HepG2 (cell line): ENCODE measurements at regions not wholly inside any gene's neighbourhood (a gene's known extent, or its start where the extent isn't known, plus 50 kb on each side); places are given as distances from the start of the nearest gene placed in this dataset.
A peak's percentile ranks its signal among the peaks of the same experiment; 100 is the strongest.

Experiments
- ATAC-seq: fragments of 200-7000 bp; cut with Tn5 transposase; 3 replicates; pipeline ENCODE4 v1.9.1; 2020; ENCODE audit warnings: mild to moderate bottlenecking, moderate library complexity
- BruUV-seq: library from RNA; stranded (reverse); fragments of 400-500 nt; replicated peaks from 2 replicates; lab custom pipeline; 2021; lab: Mats Ljungman, UMichigan
- CTCF ChIA-PET: fragments of 300-600 bp; formaldehyde crosslinking; extraction: SDS; loops from one replicate; lab custom pipeline; 2021; ENCODE audit warnings: low total read pairs, inconsistent platforms, low intra/inter-chr PET ratio; lab: Yijun Ruan, JAX
- POLR2A ChIA-PET: fragments of 350-600 bp; sonication (Branson Sonifier 250); formaldehyde crosslinking; loops from one replicate; lab custom pipeline; 2020; ENCODE audit warnings: antibody characterized with exemption, inconsistent platforms; lab: Yijun Ruan, JAX
- DNase-seq: peaks from one replicate; pipeline ENCODE4 v3.0.0-alpha.2; 2015; ENCODE audit warnings: low spot score
- FAIRE-seq: peaks from 3 replicates; lab custom pipeline; 2011; peaks lifted over from hg19 to GRCh38; lab: Jason Lieb, UNC
- H2AFZ ChIP-seq: one replicate; pipeline ENCODE4 v1.6.1; 2011; ENCODE audit warnings: low read length, inconsistent platforms
- H3K27ac ChIP-seq: fragments of 300-600 bp; 3 replicates; pipeline ENCODE4 v1.8.0; 2011; ENCODE audit warnings: mixed run types, mild to moderate bottlenecking, mixed read lengths, low read length, inconsistent platforms; ENCODE audit not compliant: insufficient read depth; ENCODE audit errors: extremely low read length
- H3K27me3 ChIP-seq, 2 experiments: fragments of 200-600 bp in 1 of 2; 2 replicates in 1 of 2; 3 replicates in 1 of 2; pipeline versions ENCODE4 v1.6.0 to v1.8.0; 2011; ENCODE audit warnings: low read length in 2 of 2, mild to moderate bottlenecking in 2 of 2, moderate library complexity in 2 of 2, inconsistent platforms in 1 of 2; ENCODE audit not compliant: insufficient read depth in 2 of 2, control insufficient read depth in 1 of 2
- H3K36me3 ChIP-seq, 2 experiments: fragments of 200-600 bp in 1 of 2; replicated peaks in 1 of 2; 2 replicates in 1 of 2; 3 replicates in 1 of 2; pipeline versions ENCODE4 v1.5.1 to v1.8.0; 2011; ENCODE audit warnings: low read length in 2 of 2, inconsistent platforms in 1 of 2; ENCODE audit not compliant: insufficient read depth in 2 of 2, control insufficient read depth in 1 of 2
- H3K4me1 ChIP-seq: 2 replicates; pipeline ENCODE4 v1.5.1; 2012; ENCODE audit warnings: low read length, inconsistent platforms; ENCODE audit not compliant: insufficient read depth
- H3K4me2 ChIP-seq: 2 replicates; pipeline ENCODE4 v1.6.0; 2011; ENCODE audit warnings: low read depth, low read length, inconsistent platforms
- H3K4me3 ChIP-seq, 3 experiments: fragments of 200-600 bp in 1 of 3; sonication (generic), shearing (Covaris generic) in 1 of 3; replicated peaks in 1 of 3; 2 replicates each; pipeline ENCODE4 v1.5.1; 2011 to 2016; ENCODE audit warnings: low read length in 3 of 3, inconsistent platforms in 2 of 3, low read depth in 2 of 3, mild to moderate bottlenecking in 2 of 3, control low read depth in 1 of 3, mixed read lengths in 1 of 3; ENCODE audit not compliant: insufficient read depth in 1 of 3
- H3K79me2 ChIP-seq: one replicate; pipeline ENCODE4 v1.6.1; 2011; ENCODE audit warnings: low read length, inconsistent platforms; ENCODE audit not compliant: insufficient read depth
- H3K9ac ChIP-seq: 2 replicates; pipeline ENCODE4 v1.6.0; 2011; ENCODE audit warnings: mild to moderate bottlenecking, low read depth, low read length, inconsistent platforms; ENCODE audit not compliant: insufficient read depth
- H3K9me3 ChIP-seq: 2 replicates; pipeline ENCODE4 v1.5.1; 2012; ENCODE audit warnings: mild to moderate bottlenecking, low read length
- H4K20me1 ChIP-seq: 2 replicates; pipeline ENCODE4 v1.6.0; 2011; ENCODE audit warnings: inconsistent platforms, mild to moderate bottlenecking, low read length, moderate library complexity; ENCODE audit not compliant: insufficient read depth
- CREM ChIP-seq, 2 experiments: sonication (generic) in 1 of 2; formaldehyde crosslinking in 1 of 2; IDR thresholded peaks; 2 replicates each; pipeline versions ENCODE4 v1.4.0 to v1.6.1; 2016 to 2020; ENCODE audit warnings: antibody characterized with exemption in 1 of 2, mild to moderate bottlenecking in 1 of 2, missing genetic modification reagents in 1 of 2
- GATAD2A ChIP-seq: IDR thresholded peaks from 2 replicates; pipeline ENCODE4 v1.6.1; 2016
- HNF4A ChIP-seq: sonication (generic); formaldehyde crosslinking; IDR thresholded peaks from 2 replicates; pipeline ENCODE4 v1.4.0; 2020; ENCODE audit warnings: missing genetic modification reagents
- NCOA2 ChIP-seq: sonication (generic); formaldehyde crosslinking; IDR thresholded peaks from 2 replicates; pipeline ENCODE4 v1.8.0; 2022; ENCODE audit warnings: inconsistent platforms
- NFE2 ChIP-seq: sonication (generic); formaldehyde crosslinking; IDR thresholded peaks from 2 replicates; pipeline ENCODE4 v1.4.0; 2020; ENCODE audit warnings: missing genetic modification reagents
- PAF1 ChIP-seq: IDR thresholded peaks from 2 replicates; pipeline ENCODE4 v1.6.1; 2016; ENCODE audit warnings: missing genetic modification reagents, missing compliant biosample characterization
- PAXIP1 ChIP-seq: sonication (generic); formaldehyde crosslinking; conservative IDR thresholded peaks from 2 replicates; pipeline ENCODE4 v1.4.0; 2020; ENCODE audit warnings: mild to moderate bottlenecking, missing genetic modification reagents, moderate library complexity
- ZBTB44 ChIP-seq: sonication (generic); formaldehyde crosslinking; IDR thresholded peaks from 2 replicates; pipeline ENCODE4 v1.4.0; 2020; ENCODE audit warnings: missing genetic modification reagents
- ZNF503 ChIP-seq: sonication (generic); formaldehyde crosslinking; IDR thresholded peaks from 2 replicates; pipeline ENCODE4 v1.4.0; 2020; ENCODE audit warnings: missing genetic modification reagents
- ZNF567 ChIP-seq: sonication (generic); formaldehyde crosslinking; IDR thresholded peaks from 2 replicates; pipeline ENCODE4 v1.8.1; 2023; ENCODE audit warnings: mild to moderate bottlenecking, missing genetic modification reagents, borderline replicate concordance
- ZNF672 ChIP-seq: sonication (generic); formaldehyde crosslinking; IDR thresholded peaks from 2 replicates; pipeline ENCODE4 v1.8.1; 2022; ENCODE audit warnings: missing genetic modification reagents
- ZNF703 ChIP-seq: sonication (generic); formaldehyde crosslinking; IDR thresholded peaks from 2 replicates; pipeline ENCODE4 v1.5.1; 2020; ENCODE audit warnings: missing genetic modification reagents, mild to moderate bottlenecking, moderate library complexity, borderline replicate concordance
- ZSCAN31 ChIP-seq: sonication (generic); formaldehyde crosslinking; IDR thresholded peaks from 2 replicates; pipeline ENCODE4 v1.5.0; 2020; ENCODE audit warnings: low read depth, mild to moderate bottlenecking, missing genetic modification reagents
- in situ Hi-C: cut with HindIII; loops from 2 replicates; pipeline ENCODE4 v1.10.0; 2017; ENCODE audit warnings: low pct_unique_long_range_greater_than_20kb; ENCODE audit not compliant: extremely low pct_ligation_motif_present
- intact Hi-C: fragments of 100-400 bp; cut with micrococcal nuclease; formaldehyde crosslinking; loops from one replicate; pipeline ENCODE4 v1.10.0; 2022; ENCODE audit not compliant: unreplicated experiment

GRCh38 chr9:81814401-81814793 is 113.8 kb upstream of the SPATA31D4 start:
- peaks cover 2 to 12% of the 10 kb centered on the region in 2 experiments; a peak in 2 of 5 replicates for H3K27me3 ChIP-seq
- FAIRE-seq (peak; percentile 50), ATAC-seq (peak; percentile 83), DNase-seq (peak; percentile 58)
- CTCF ChIA-PET, result no interaction called here
- H2AFZ ChIP-seq, result no peak overlapping the region
- H3K79me2 ChIP-seq, result no peaks in the 10 kb centered on the region
- no peak overlapping the region for H3K9ac ChIP-seq
- intact Hi-C loops, result no loop called here
- peak overlapping the region; percentile 43 for H3K4me2 ChIP-seq
- H3K4me3 ChIP-seq, result no peak overlapping the region
- BruUV-seq, result no TSS peak
- no peaks in the 10 kb centered on the region for H4K20me1 ChIP-seq
- no peaks in the 10 kb centered on the region for H3K9me3 ChIP-seq
- H3K4me1 ChIP-seq, result peaks cover 51% of the 10 kb centered on the region
- no peaks in the 10 kb centered on the region for H3K36me3 ChIP-seq
- POLR2A ChIA-PET, result no interaction called here
- in situ Hi-C loops, result no loop called here
- no peak overlapping the region for H3K27ac ChIP-seq
- no peak for TF ChIP-seq ZBTB44 (CRISPR knock-in tag)
- no peak for TF ChIP-seq NFE2 (CRISPR knock-in tag)
- 0 out of 2 replicates have a peak, but pooled peaks have one; percentile 34 for TF ChIP-seq ZSCAN31 (CRISPR knock-in tag)
- TF ChIP-seq ZNF567, result no peak
- TF ChIP-seq CREM (IDR thresholded peaks at IDR 0.05), result peak; percentile 67
- TF ChIP-seq CREM (CRISPR knock-in tag; IDR thresholded peaks at IDR 0.05), result no peak
- TF ChIP-seq HNF4A, result peak; percentile 30; the same call in 1 of the 2 replicates
- no peak for TF ChIP-seq ZNF703 (CRISPR knock-in tag)
- TF ChIP-seq PAF1 (CRISPR knock-in tag), result no peak
- TF ChIP-seq ZNF503 (CRISPR knock-in tag), result peak; percentile 92
- TF ChIP-seq ZNF672 (CRISPR knock-in tag), result no peak
- peak; percentile 59 for TF ChIP-seq GATAD2A (CRISPR knock-in tag)
- TF ChIP-seq NCOA2 (CRISPR knock-in tag), result peak; percentile 66; the same call in 1 of the 2 replicates
- peak; percentile 82 for TF ChIP-seq PAXIP1 (CRISPR knock-in tag)
